Esophagus squamous epithelium (tissue), 4 donors: ENCODE measurements at regions not wholly inside any gene's neighbourhood (a gene's known extent, or its start where the extent isn't known, plus 50 kb on each side); places are given as distances from the start of the nearest gene placed in this dataset.

Experiments used
- CTCF ChIP-seq, 6 experiments: fragments of 450-650 bp in 4 of 6; fragments of 200-600 bp in 2 of 6; sonication (generic) in 2 of 6; IDR thresholded peaks; one replicate each; pipeline ENCODE4 v1.5.1; 2016 to 2019; ENCODE audit warnings: antibody characterized with exemption in 6 of 6, mild to moderate bottlenecking in 4 of 6, moderate library complexity in 4 of 6
- POLR2A ChIP-seq, 4 donors: fragments of 450-650 bp; IDR thresholded peaks; one replicate each; pipeline ENCODE4 v1.6.1; 2017; ENCODE audit warnings: antibody characterized with exemption in 4 of 4, mild to moderate bottlenecking in 4 of 4, moderate library complexity in 3 of 4

GRCh38 chr21:14058566-14058965, 152.2 kb downstream of the LIPI start:
- TF ChIP-seq CTCF (IDR thresholded peaks at IDR 0.05) = no peak
- no peak for TF ChIP-seq POLR2A (IDR thresholded peaks at IDR 0.05)
